ENCODE measurements at regions not wholly inside any gene's neighbourhood (a gene's known extent, or its start where the extent isn't known, plus 50 kb on each side); places are given as distances from the start of the nearest gene placed in this dataset.

- DNase-seq (ENCODE audit: low spot score) = no peak
- no peak for TF ChIP-seq CTCF (IDR thresholded peaks at IDR 0.05; ENCODE audit: extremely low read depth, insufficient read depth, missing control alignments)
- in situ Hi-C loops (cut with MboI; ENCODE audit: low pct_unique_long_range_greater_than_20kb, low sequenced_read_pairs, unreplicated experiment) = no loop called here
Measured at GRCh38 chr6:91185072-91185471, 598.2 kb upstream of the MAP3K7 start.

GRCh38 chr6:91181416-91181815 is 594.5 kb upstream of the MAP3K7 start:
- DNase-seq (ENCODE audit: low spot score) = no peak
- TF ChIP-seq CTCF (IDR thresholded peaks at IDR 0.05; ENCODE audit: extremely low read depth, insufficient read depth, missing control alignments) = no peak
- in situ Hi-C loops (cut with MboI; ENCODE audit: low pct_unique_long_range_greater_than_20kb, low sequenced_read_pairs, unreplicated experiment) = no loop called here

GRCh38 chr6:91173651-91174050 is 586.8 kb upstream of the MAP3K7 start:
- no peak for DNase-seq (ENCODE audit: low spot score)
- in situ Hi-C loops (cut with MboI; ENCODE audit: low pct_unique_long_range_greater_than_20kb, low sequenced_read_pairs, unreplicated experiment) = no loop called here
- TF ChIP-seq CTCF (IDR thresholded peaks at IDR 0.05; ENCODE audit: extremely low read depth, insufficient read depth, missing control alignments) = no peak

GRCh38 chr6:91173186-91173585 is 586.3 kb upstream of the MAP3K7 start:
- TF ChIP-seq CTCF (IDR thresholded peaks at IDR 0.05; ENCODE audit: extremely low read depth, insufficient read depth, missing control alignments) = no peak
- in situ Hi-C loops (cut with MboI; ENCODE audit: low pct_unique_long_range_greater_than_20kb, low sequenced_read_pairs, unreplicated experiment) = no loop called here
- no peak for DNase-seq (ENCODE audit: low spot score)

- TF ChIP-seq CTCF (IDR thresholded peaks at IDR 0.05; ENCODE audit: extremely low read depth, insufficient read depth, missing control alignments) = no peak
- in situ Hi-C loops (cut with MboI; ENCODE audit: low pct_unique_long_range_greater_than_20kb, low sequenced_read_pairs, unreplicated experiment) = no loop called here
- no peak for DNase-seq (ENCODE audit: low spot score)
Measured at GRCh38 chr6:91171754-91172462, 585.0 kb upstream of the MAP3K7 start.

DNA sequence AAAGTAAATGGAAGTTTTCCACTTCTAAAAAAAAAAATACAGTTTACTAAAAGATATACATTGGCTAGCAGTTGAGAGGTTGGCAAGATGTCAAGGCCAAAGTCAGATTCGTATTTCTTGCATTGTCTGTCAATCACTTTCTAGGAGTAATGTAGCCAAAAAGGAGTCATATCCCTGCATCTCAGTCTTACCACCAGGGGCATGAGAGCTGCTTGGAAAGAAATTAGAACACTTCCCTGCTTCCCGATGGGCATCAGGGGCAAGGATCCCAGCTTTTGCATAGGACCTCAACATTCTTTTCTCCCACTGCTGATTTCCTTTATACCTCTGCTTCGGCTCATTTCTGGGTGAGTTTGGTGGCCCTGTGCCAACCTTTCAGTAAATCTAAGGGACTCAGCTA is 581.0 kb upstream of the MAP3K7 start:
- in situ Hi-C loops (cut with MboI; ENCODE audit: low pct_unique_long_range_greater_than_20kb, low sequenced_read_pairs, unreplicated experiment) = no loop called here
- TF ChIP-seq CTCF (IDR thresholded peaks at IDR 0.05; ENCODE audit: extremely low read depth, insufficient read depth, missing control alignments) = no peak
- no peak for DNase-seq (ENCODE audit: low spot score)

Data from GM13977 (cell line).